A549 (cell line): ENCODE measurements at regions not wholly inside any gene's neighbourhood (a gene's known extent, or its start where the extent isn't known, plus 50 kb on each side); places are given as distances from the start of the nearest gene placed in this dataset.

Experiments
- ATAC-seq, 2 experiments: fragments of 200-7000 bp in 1 of 2; fragments of >200 bp in 1 of 2; cut with Nextera tagmentation in 1 of 2; cut with Tn5 transposase in 1 of 2; 3 replicates each; pipeline versions ENCODE4 v1.8.0 to v1.9.1; 2018 to 2020; ENCODE audit warnings: mild to moderate bottlenecking in 1 of 2, moderate library complexity in 1 of 2
- CTCF ChIA-PET: fragments of 300-600 bp; sonication (Branson Sonifier 250); formaldehyde crosslinking; extraction: SDS; loops from one replicate; lab custom pipeline; 2021; ENCODE audit warnings: antibody characterized with exemption, inconsistent platforms; lab: Yijun Ruan, JAX
- POLR2A ChIA-PET: fragments of 350-600 bp; formaldehyde crosslinking; extraction: SDS; loops from one replicate; lab custom pipeline; 2021; ENCODE audit warnings: antibody characterized with exemption, inconsistent platforms; lab: Yijun Ruan, JAX
- DNase-seq, 2 experiments: peaks; one replicate each; pipeline versions ENCODE4 v3.0.0 to v3.0.0-alpha.2; 2011 to 2016; ENCODE audit warnings: low read depth in 1 of 2, low spot score in 1 of 2
- FAIRE-seq: peaks from 2 replicates; lab custom pipeline; 2011; peaks lifted over from hg19 to GRCh38; lab: Jason Lieb, UNC
- H3K27ac ChIP-seq, 2 experiments: fragments of >200 bp; sonication (Bioruptor Twin); formaldehyde crosslinking; 3 replicates each; pipeline ENCODE4 v1.5.1; 2016 to 2017
- H3K4me1 ChIP-seq: fragments of >200 bp; sonication (Bioruptor Twin); formaldehyde crosslinking; 3 replicates; pipeline ENCODE4 v1.6.1; 2016
- H3K4me2 ChIP-seq: fragments of >200 bp; sonication (Bioruptor Twin); formaldehyde crosslinking; 3 replicates; pipeline ENCODE4 v1.6.1; 2016
- H3K4me3 ChIP-seq: fragments of >200 bp; sonication (Bioruptor Twin); formaldehyde crosslinking; 3 replicates; pipeline ENCODE4 v1.5.1; 2016
- H3K9me3 ChIP-seq: fragments of >200 bp; sonication (Bioruptor Twin); formaldehyde crosslinking; 3 replicates; pipeline ENCODE4 v1.6.1; 2016
- BHLHE40 ChIP-seq: IDR thresholded peaks from 2 replicates; pipeline ENCODE4 v1.6.1; 2012; ENCODE audit warnings: low read depth, low read length, inconsistent platforms
- CBX2 ChIP-seq: fragments of 200-600 bp; sonication (generic); IDR thresholded peaks from 2 replicates; pipeline ENCODE4 v1.6.1; 2016; ENCODE audit warnings: low read depth, mild to moderate bottlenecking, borderline replicate concordance
- FOSL2 ChIP-seq, 2 experiments: fragments of 450-650 bp in 1 of 2; fragments of >200 bp in 1 of 2; sonication (Bioruptor Twin) in 1 of 2; formaldehyde crosslinking; IDR thresholded peaks; 2 replicates each; pipeline versions ENCODE4 v1.5.0 to v1.6.1; 2016 to 2020; ENCODE audit warnings: mild to moderate bottlenecking in 1 of 2, moderate library complexity in 1 of 2
- HEYL ChIP-seq: fragments of 250-450 bp; sonication (Bioruptor Pico); IDR thresholded peaks from 2 replicates; pipeline ENCODE4 v1.8.0; 2021; ENCODE audit warnings: mild to moderate bottlenecking, moderate library complexity
- NFE2L2 ChIP-seq: fragments of 150-350 bp; conservative IDR thresholded peaks from 2 replicates; pipeline ENCODE4 v1.6.1; 2014; ENCODE audit warnings: low read length
- NPAS2 ChIP-seq: fragments of 250-450 bp; sonication (Bioruptor Pico); IDR thresholded peaks from 2 replicates; pipeline ENCODE4 v1.8.0; 2022; ENCODE audit warnings: mild to moderate bottlenecking, moderate library complexity, borderline replicate concordance
- POLR2AphosphoS2 ChIP-seq: conservative IDR thresholded peaks from 2 replicates; pipeline ENCODE4 v1.6.1; 2012; ENCODE audit warnings: low read length, improper control_type of control experiment, inconsistent platforms
- TP53 ChIP-seq: fragments of 250-450 bp; sonication (Bioruptor Pico); IDR thresholded peaks from 2 replicates; pipeline ENCODE4 v1.5.0; 2021; ENCODE audit warnings: mild to moderate bottlenecking, moderate library complexity
- WGBS: methylation state at CpG from one replicate; pipeline ENCODE4 v1.1.6; 2017; ENCODE audit errors: missing lambda C conversion rate; 5-methylcytosine and 5-hydroxymethylcytosine counted together
- TF ChIP-seq, protein P1 (sequence below): IDR thresholded peaks from 2 replicates; pipeline ENCODE4 v1.6.1; 2012
- TF ChIP-seq, protein P2 (sequence below): fragments of >200 bp; sonication (Bioruptor Twin); formaldehyde crosslinking; IDR thresholded peaks from 3 replicates; pipeline ENCODE4 v1.6.1; 2016
- TF ChIP-seq, protein P3 (sequence below): fragments of >200 bp; sonication (Bioruptor Twin); formaldehyde crosslinking; IDR thresholded peaks from 3 replicates; pipeline ENCODE4 v1.5.1; 2016
- TF ChIP-seq, protein P4 (sequence below): IDR thresholded peaks from 2 replicates; pipeline ENCODE4 v1.6.1; 2012
- TF ChIP-seq, protein P5 (sequence below): fragments of 200-600 bp; sonication (generic); IDR thresholded peaks from 2 replicates; pipeline ENCODE4 v1.6.1; 2016; ENCODE audit warnings: antibody characterized with exemption, mild to moderate bottlenecking, moderate library complexity

DNA sequence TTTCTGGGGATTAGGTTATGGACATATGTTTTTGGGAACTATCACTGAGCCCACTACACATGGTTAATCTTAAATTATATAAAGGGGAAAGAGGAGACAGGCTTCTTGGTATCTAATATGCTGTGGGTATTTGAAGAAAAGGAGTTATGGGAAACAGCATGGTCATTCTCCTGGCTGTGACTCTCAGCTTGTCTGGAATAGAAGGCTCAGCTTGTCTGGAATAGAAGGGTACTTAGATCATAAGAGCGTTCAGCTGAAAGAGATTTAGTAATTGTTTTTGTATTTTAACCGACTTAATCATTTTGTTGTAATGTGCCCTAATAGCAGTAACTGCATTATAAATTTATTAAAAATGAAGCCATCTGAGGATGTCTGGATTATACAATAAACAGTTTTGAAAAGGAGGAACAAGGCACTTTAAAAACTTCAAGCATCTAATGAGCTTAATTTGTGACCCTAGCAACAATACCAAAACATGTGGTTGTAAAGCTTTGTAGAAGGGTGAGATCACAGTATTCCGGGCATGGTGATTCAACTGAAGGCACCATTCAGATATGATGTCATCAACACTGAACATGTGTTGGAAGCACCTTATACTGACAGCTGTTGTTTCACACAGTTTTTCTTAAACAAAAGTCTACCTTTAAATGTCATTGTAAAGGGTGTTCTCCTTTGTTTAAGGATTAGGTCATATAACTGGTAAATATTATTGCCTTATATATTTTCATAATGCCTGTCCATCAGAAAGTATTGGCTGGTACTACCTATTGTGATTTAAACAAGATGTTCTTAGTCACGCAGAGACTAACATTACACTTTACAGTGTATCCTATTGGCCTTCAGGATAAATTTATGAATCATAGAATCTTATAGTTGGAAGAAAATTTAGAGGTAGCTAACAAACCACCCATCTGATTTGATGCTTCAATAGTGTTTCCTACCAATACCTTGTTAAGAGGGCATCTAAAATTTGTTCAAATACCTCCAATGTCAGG lies 2174.1 kb upstream of the WWC1 start:
- no peak for ATAC-seq
- H3K27ac ChIP-seq = no peak overlapping the region
- no peak overlapping the region for H3K4me2 ChIP-seq
- no peak for TF ChIP-seq BHLHE40
- no peak for TF ChIP-seq TP53 (CRISPR knock-in tag)
- ChIA-PET POLR2A (no interaction called here), CTCF (no interaction called here)
- no peaks in the 10 kb centered on the region for H3K4me1 ChIP-seq
- 3% methylated on average over 4 of the region's 4 CpGs for WGBS
- H3K4me3 ChIP-seq = no peak overlapping the region
- no peaks in the 10 kb centered on the region for H3K9me3 ChIP-seq
- no peak for DNase-seq
- no peak for FAIRE-seq

DNA sequence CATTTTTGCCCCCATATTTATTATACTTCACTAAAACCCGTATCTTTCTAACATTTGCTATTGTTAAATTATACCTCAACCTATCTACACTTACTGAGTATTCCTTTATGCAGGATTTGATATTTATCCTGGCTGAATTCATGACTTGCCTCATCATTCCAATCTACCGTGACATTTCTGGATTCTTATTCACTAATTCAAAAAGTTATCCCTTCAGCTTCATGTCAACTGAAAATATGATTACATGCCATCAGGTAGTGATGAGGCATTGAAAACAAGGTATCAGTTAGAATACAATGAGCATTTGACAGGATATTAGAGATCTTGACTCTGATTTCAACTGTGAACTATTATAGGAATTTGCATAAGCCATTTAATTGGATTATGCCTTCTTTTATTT lies 2171.9 kb upstream of the WWC1 start:
- 2% methylated on average over 2 of the region's 2 CpGs for WGBS
- no peak overlapping the region for H3K27ac ChIP-seq
- no peak overlapping the region for H3K4me3 ChIP-seq
- TF ChIP-seq NPAS2 (CRISPR knock-in tag) = no peak
- TF ChIP-seq FOSL2 (IDR thresholded peaks at IDR 0.05) = no peak
- TF ChIP-seq FOSL2 (CRISPR knock-in tag; IDR thresholded peaks at IDR 0.05) = no peak
- POLR2A ChIA-PET = no interaction called here
- DNase-seq = no peak
- CTCF ChIA-PET = no interaction called here
- H3K9me3 ChIP-seq = no peaks in the 10 kb centered on the region
- ATAC-seq = no peak
- FAIRE-seq = no peak
- H3K4me1 ChIP-seq = no peaks in the 10 kb centered on the region
- no peak overlapping the region for H3K4me2 ChIP-seq

DNA sequence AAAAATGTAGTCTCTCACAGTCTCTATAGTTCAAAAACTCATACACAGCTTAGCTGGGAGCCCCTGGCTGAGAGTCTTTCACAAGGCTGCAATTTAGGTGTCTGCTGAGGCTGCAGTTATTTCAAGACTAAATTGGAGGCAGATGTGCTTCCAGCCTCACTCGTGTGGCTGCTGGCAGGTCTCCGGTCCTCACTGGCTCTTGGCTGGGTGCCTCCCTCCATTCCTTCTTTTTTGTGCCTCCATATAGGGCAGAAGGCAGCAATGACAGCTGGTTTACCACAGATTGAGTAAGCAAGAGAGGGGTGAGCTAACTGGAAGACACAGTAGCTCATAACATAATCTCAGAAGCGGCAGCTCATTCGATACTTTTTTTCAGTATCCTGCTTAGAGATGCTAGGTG lies 2167.7 kb upstream of the WWC1 start:
- no peaks in the 10 kb centered on the region for H3K9me3 ChIP-seq
- H3K4me3 ChIP-seq = no peak overlapping the region
- CTCF ChIA-PET = no interaction called here
- no peak overlapping the region for H3K4me2 ChIP-seq
- 25% methylated on average over 4 of the region's 4 CpGs for WGBS
- no peak for DNase-seq
- no peak for ATAC-seq
- TF ChIP-seq, protein P1, sequence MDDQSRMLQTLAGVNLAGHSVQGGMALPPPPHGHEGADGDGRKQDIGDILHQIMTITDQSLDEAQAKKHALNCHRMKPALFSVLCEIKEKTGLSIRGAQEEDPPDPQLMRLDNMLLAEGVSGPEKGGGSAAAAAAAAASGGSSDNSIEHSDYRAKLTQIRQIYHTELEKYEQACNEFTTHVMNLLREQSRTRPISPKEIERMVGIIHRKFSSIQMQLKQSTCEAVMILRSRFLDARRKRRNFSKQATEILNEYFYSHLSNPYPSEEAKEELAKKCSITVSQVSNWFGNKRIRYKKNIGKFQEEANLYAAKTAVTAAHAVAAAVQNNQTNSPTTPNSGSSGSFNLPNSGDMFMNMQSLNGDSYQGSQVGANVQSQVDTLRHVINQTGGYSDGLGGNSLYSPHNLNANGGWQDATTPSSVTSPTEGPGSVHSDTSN = no peak
- no peak for TF ChIP-seq CBX2
- TF ChIP-seq FOSL2 (IDR thresholded peaks at IDR 0.05) = no peak
- no peak for TF ChIP-seq FOSL2 (CRISPR knock-in tag; IDR thresholded peaks at IDR 0.05)
- TF ChIP-seq, protein P2, sequence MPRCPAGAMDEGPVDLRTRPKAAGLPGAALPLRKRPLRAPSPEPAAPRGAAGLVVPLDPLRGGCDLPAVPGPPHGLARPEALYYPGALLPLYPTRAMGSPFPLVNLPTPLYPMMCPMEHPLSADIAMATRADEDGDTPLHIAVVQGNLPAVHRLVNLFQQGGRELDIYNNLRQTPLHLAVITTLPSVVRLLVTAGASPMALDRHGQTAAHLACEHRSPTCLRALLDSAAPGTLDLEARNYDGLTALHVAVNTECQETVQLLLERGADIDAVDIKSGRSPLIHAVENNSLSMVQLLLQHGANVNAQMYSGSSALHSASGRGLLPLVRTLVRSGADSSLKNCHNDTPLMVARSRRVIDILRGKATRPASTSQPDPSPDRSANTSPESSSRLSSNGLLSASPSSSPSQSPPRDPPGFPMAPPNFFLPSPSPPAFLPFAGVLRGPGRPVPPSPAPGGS = no peak
- TF ChIP-seq NFE2L2 = no peak
- TF ChIP-seq, protein P3, sequence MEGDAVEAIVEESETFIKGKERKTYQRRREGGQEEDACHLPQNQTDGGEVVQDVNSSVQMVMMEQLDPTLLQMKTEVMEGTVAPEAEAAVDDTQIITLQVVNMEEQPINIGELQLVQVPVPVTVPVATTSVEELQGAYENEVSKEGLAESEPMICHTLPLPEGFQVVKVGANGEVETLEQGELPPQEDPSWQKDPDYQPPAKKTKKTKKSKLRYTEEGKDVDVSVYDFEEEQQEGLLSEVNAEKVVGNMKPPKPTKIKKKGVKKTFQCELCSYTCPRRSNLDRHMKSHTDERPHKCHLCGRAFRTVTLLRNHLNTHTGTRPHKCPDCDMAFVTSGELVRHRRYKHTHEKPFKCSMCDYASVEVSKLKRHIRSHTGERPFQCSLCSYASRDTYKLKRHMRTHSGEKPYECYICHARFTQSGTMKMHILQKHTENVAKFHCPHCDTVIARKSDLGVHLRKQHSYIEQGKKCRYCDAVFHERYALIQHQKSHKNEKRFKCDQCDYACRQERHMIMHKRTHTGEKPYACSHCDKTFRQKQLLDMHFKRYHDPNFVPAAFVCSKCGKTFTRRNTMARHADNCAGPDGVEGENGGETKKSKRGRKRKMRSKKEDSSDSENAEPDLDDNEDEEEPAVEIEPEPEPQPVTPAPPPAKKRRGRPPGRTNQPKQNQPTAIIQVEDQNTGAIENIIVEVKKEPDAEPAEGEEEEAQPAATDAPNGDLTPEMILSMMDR = no peak
- no peak for TF ChIP-seq HEYL (CRISPR knock-in tag)
- TF ChIP-seq, protein P4, sequence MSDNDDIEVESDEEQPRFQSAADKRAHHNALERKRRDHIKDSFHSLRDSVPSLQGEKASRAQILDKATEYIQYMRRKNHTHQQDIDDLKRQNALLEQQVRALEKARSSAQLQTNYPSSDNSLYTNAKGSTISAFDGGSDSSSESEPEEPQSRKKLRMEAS = no peak
- TF ChIP-seq, protein P5, sequence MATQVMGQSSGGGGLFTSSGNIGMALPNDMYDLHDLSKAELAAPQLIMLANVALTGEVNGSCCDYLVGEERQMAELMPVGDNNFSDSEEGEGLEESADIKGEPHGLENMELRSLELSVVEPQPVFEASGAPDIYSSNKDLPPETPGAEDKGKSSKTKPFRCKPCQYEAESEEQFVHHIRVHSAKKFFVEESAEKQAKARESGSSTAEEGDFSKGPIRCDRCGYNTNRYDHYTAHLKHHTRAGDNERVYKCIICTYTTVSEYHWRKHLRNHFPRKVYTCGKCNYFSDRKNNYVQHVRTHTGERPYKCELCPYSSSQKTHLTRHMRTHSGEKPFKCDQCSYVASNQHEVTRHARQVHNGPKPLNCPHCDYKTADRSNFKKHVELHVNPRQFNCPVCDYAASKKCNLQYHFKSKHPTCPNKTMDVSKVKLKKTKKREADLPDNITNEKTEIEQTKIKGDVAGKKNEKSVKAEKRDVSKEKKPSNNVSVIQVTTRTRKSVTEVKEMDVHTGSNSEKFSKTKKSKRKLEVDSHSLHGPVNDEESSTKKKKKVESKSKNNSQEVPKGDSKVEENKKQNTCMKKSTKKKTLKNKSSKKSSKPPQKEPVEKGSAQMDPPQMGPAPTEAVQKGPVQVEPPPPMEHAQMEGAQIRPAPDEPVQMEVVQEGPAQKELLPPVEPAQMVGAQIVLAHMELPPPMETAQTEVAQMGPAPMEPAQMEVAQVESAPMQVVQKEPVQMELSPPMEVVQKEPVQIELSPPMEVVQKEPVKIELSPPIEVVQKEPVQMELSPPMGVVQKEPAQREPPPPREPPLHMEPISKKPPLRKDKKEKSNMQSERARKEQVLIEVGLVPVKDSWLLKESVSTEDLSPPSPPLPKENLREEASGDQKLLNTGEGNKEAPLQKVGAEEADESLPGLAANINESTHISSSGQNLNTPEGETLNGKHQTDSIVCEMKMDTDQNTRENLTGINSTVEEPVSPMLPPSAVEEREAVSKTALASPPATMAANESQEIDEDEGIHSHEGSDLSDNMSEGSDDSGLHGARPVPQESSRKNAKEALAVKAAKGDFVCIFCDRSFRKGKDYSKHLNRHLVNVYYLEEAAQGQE = no peak
- TF ChIP-seq POLR2AphosphoS2 = no peak
- H3K4me1 ChIP-seq = no peaks in the 10 kb centered on the region
- H3K27ac ChIP-seq = no peak overlapping the region
- no peak for FAIRE-seq
- POLR2A ChIA-PET = no interaction called here
